ENCODE measurements at regions not wholly inside any gene's neighbourhood (a gene's known extent, or its start where the extent isn't known, plus 50 kb on each side); places are given as distances from the start of the nearest gene placed in this dataset.

DNA sequence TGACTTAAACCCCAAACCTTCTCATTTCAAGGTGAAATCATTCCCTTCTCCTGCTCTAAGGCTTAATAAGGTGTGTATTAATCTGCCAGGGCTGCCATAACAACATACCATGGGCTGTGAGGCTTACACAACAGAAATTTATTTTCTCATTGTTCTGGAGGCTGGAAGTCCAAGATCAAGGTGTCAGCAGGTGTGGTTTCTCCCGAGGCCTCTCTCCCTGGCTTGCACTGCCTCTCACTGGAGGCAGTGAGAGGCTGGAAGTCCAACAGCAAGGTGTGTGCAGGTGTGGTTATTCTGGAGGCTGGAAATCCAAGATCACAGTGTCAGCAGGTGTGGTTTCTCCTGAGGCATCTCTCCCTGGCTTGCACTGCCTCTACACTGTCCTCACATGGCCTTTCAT, 280.3 kb upstream of the TUT7 start:
- Histone ChIP-seq H3K36me3 (no peaks in the 10 kb centered on the region), H3K9me3 (peaks cover 0 to 14% (median 0%) of the 10 kb centered on the region in 11 donors), H3K27ac (no peak overlapping the region), H3K4me3 (no peak overlapping the region), H3K27me3 (peaks cover 0 to 13% (median 4%) of the 10 kb centered on the region in 7 donors), H3K4me1 (peaks cover 0 to 2% (median 0%) of the 10 kb centered on the region in 9 donors)
- TF ChIP-seq, protein P1, sequence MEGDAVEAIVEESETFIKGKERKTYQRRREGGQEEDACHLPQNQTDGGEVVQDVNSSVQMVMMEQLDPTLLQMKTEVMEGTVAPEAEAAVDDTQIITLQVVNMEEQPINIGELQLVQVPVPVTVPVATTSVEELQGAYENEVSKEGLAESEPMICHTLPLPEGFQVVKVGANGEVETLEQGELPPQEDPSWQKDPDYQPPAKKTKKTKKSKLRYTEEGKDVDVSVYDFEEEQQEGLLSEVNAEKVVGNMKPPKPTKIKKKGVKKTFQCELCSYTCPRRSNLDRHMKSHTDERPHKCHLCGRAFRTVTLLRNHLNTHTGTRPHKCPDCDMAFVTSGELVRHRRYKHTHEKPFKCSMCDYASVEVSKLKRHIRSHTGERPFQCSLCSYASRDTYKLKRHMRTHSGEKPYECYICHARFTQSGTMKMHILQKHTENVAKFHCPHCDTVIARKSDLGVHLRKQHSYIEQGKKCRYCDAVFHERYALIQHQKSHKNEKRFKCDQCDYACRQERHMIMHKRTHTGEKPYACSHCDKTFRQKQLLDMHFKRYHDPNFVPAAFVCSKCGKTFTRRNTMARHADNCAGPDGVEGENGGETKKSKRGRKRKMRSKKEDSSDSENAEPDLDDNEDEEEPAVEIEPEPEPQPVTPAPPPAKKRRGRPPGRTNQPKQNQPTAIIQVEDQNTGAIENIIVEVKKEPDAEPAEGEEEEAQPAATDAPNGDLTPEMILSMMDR (IDR thresholded peaks at IDR 0.05) = no peak
- DNase-seq (no peak), ATAC-seq (no peak)
- intact Hi-C loops (cut with DNase I) = loop anchor here in 4 of 10 donors (10.0 kb wide), 2 partner anchors 150 to 690 kb away; no protein-coding TSS in a partner anchor
- WGBS, 2 donors = 87 to 88% methylated on average over 1 of the region's 1 CpG

DNA sequence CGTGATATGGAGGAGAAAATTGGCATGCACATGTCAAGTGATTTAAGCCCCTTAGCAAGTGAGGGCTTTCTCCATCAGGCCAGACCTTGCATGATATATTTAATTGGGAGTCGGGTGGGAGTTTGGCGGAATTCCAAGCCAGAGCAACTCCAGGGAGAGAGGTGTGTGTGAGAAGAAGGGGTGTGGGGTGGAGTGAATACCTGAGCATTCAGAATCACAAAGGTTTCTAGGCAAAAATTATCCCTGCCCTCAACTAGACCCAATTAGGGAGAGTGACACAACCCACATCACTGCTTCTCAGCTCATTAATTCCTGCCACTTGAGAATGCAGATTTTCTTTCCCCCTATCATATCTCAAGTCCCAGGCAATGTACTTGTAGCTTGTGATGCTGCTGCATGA, 279.7 kb upstream of the TUT7 start:
- TF ChIP-seq, protein P1 (IDR thresholded peaks at IDR 0.05) = no peak
- intact Hi-C loops (cut with DNase I) = loop anchor here in 4 of 10 donors (10.0 kb wide), 2 partner anchors 149 to 691 kb away; no protein-coding TSS in a partner anchor
- H3K9me3 ChIP-seq = peaks cover 0 to 14% (median 0%) of the 10 kb centered on the region in 11 donors
- H3K36me3 ChIP-seq = no peaks in the 10 kb centered on the region
- no peak overlapping the region for H3K27ac ChIP-seq
- H3K4me3 ChIP-seq = no peak overlapping the region
- no peak for DNase-seq
- ATAC-seq = no peak
- H3K27me3 ChIP-seq = peaks cover 0 to 13% (median 4%) of the 10 kb centered on the region in 7 donors
- H3K4me1 ChIP-seq = peaks cover 0 to 2% (median 0%) of the 10 kb centered on the region in 9 donors
- WGBS, 2 donors = 74 to 80% methylated on average over 3 of the region's 3 CpGs

DNA sequence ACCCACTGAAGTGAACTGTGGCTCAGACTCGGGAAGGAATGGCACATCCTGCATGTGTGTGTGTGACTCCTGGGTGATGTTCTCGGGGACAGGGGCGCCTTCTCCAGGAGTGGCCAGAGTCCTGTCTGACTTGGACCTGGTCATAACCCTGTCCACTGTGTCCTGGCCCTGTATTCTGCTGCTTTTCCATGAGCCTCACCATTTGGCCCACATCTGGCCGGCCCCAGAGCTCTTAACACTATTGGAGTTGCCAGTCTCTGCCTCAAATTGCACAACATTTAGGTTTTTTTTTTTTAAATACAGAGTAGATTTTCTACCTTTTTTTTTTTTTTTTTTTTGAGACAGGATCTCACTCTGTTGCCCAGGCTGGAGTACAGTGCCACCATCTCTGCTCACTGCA, 278.3 kb upstream of the TUT7 start:
- peaks cover 0 to 13% (median 4%) of the 10 kb centered on the region in 7 donors for H3K27me3 ChIP-seq
- 89 to 92% methylated on average over 4 of the region's 4 CpGs for WGBS, 2 donors
- ATAC-seq = no peak
- TF ChIP-seq, protein P1 (IDR thresholded peaks at IDR 0.05) = no peak
- no peak overlapping the region for H3K4me3 ChIP-seq
- peaks cover 0 to 14% (median 0%) of the 10 kb centered on the region in 11 donors for H3K9me3 ChIP-seq
- no peaks in the 10 kb centered on the region for H3K36me3 ChIP-seq
- no peak for DNase-seq
- intact Hi-C loops (cut with DNase I) = loop anchor here in 4 of 10 donors (10.0 kb wide), 2 partner anchors 148 to 692 kb away; no protein-coding TSS in a partner anchor
- peaks cover 0 to under 1% (median 0%) of the 10 kb centered on the region in 9 donors for H3K4me1 ChIP-seq
- H3K27ac ChIP-seq = no peak overlapping the region

DNA sequence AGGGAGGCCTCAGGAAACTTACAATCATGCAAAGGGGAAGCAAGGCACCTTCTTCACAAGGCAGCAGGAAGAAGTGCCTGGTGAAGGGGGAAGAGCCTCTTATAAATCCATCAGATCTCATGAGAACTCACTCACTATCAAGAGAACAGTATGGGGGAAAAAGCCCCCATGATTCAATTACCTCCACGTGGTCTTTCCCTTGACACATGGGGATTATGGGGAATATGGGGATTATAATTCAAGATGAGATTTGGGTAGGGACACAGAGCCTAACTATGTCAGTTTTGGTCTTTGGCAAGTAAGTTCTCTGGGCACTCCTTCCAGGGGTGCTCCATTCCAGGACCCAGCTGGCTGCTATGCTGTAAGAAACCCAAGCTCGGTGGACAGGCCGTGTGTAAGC, 275.3 kb upstream of the TUT7 start:
- 76 to 83% methylated on average over 3 of the region's 3 CpGs for WGBS, 2 donors
- DNase-seq = no peak
- TF ChIP-seq, protein P1 (IDR thresholded peaks at IDR 0.05) = no peak

More for the DNA sequence above, 275.3 kb upstream of the TUT7 start:
- intact Hi-C loops (cut with DNase I) = loop anchor here in 1 of 10 donors (10.0 kb wide), 1 partner anchor 695 kb away; no protein-coding TSS in a partner anchor
- H3K9me3 ChIP-seq = peaks cover 0 to 6% (median 0%) of the 10 kb centered on the region in 11 donors
- H3K27ac ChIP-seq = no peak overlapping the region
- peaks cover 0 to 4% (median 0%) of the 10 kb centered on the region in 7 donors for H3K27me3 ChIP-seq
- H3K4me3 ChIP-seq = no peak overlapping the region
- no peak for ATAC-seq
- no peaks in the 10 kb centered on the region for H3K4me1 ChIP-seq
- H3K36me3 ChIP-seq = no peaks in the 10 kb centered on the region

Data from heart right ventricle (tissue), 16 donors.